Neural crest cell (in vitro differentiated cells): ENCODE measurements at regions not wholly inside any gene's neighbourhood (a gene's known extent, or its start where the extent isn't known, plus 50 kb on each side); places are given as distances from the start of the nearest gene placed in this dataset.
"Not testable (repeated sequence)": the region's sequence is repeated elsewhere in the genome, so short reads cannot be mapped to it uniquely, and the experiment has no call there.

Experiments
- DNase-seq: peaks from one replicate; pipeline ENCODE4 v3.0.0; 2021; ENCODE audit warnings: low read depth, mixed read lengths, low spot score
- H3K27ac Mint-ChIP-seq: one replicate; pipeline ENCODE4 v1.8.0; 2021; ENCODE audit warnings: mild to moderate bottlenecking, mixed read lengths; ENCODE audit not compliant: unreplicated experiment
- H3K27me3 Mint-ChIP-seq: 2 replicates; pipeline ENCODE4 v1.8.0; 2021; ENCODE audit warnings: low read depth, mild to moderate bottlenecking, mixed read lengths
- H3K36me3 Mint-ChIP-seq: 2 replicates; pipeline ENCODE4 v1.8.0; 2021; ENCODE audit warnings: low read depth, mild to moderate bottlenecking, mixed read lengths
- H3K4me1 Mint-ChIP-seq: 2 replicates; pipeline ENCODE4 v1.8.0; 2021; ENCODE audit warnings: mixed read lengths
- H3K4me3 Mint-ChIP-seq: one replicate; pipeline ENCODE4 v1.8.0; 2021; ENCODE audit warnings: mild to moderate bottlenecking, mixed read lengths
- H3K9me3 Mint-ChIP-seq: 2 replicates; pipeline ENCODE4 v1.8.0; 2021; ENCODE audit warnings: mixed read lengths
- CTCF ChIP-seq: fragments of 200-600 bp; sonication (generic); conservative IDR thresholded peaks from 2 replicates; pipeline ENCODE4 v1.5.0; 2021; ENCODE audit warnings: antibody characterized with exemption, mild to moderate bottlenecking

- Mint-ChIP-seq H3K27me3 (no peaks in the 10 kb centered on the region), H3K27ac (no peak overlapping the region), H3K9me3 (peaks cover 7% of the 10 kb centered on the region), H3K4me3 (no peak overlapping the region), H3K4me1 (no peaks in the 10 kb centered on the region), H3K36me3 (no peaks in the 10 kb centered on the region)
- DNase-seq, result no peak
- TF ChIP-seq CTCF, result no peak
These were observed 94.2 kb upstream of the SMIM31 start for GRCh38 chr4:164659765-164660164.

GRCh38 chr4:164676152-164676551, 77.8 kb upstream of the SMIM31 start:
- H3K27ac Mint-ChIP-seq, H3K9me3 Mint-ChIP-seq, DNase-seq, H3K4me3 Mint-ChIP-seq, H3K4me1 Mint-ChIP-seq, H3K27me3 Mint-ChIP-seq, H3K36me3 Mint-ChIP-seq: not testable (repeated sequence)

GRCh38 chr4:164683040-164683439, 70.9 kb upstream of the SMIM31 start:
- Mint-ChIP-seq H3K4me3 (no peak overlapping the region), H3K9me3 (no peaks in the 10 kb centered on the region), H3K36me3 (no peaks in the 10 kb centered on the region), H3K27me3 (no peaks in the 10 kb centered on the region), H3K27ac (no peak overlapping the region), H3K4me1 (no peaks in the 10 kb centered on the region)
- no peak for DNase-seq
- no peak for TF ChIP-seq CTCF

GRCh38 chr4:164695650-164696049, 58.3 kb upstream of the SMIM31 start:
- Mint-ChIP-seq H3K27me3 (no peaks in the 10 kb centered on the region), H3K36me3 (no peaks in the 10 kb centered on the region)

GRCh38 chr4:164700471-164700870, 53.5 kb upstream of the SMIM31 start:
- no peaks in the 10 kb centered on the region for H3K36me3 Mint-ChIP-seq
- peak; percentile 15 for DNase-seq
- no peaks in the 10 kb centered on the region for H3K4me1 Mint-ChIP-seq
- no peaks in the 10 kb centered on the region for H3K27me3 Mint-ChIP-seq
- peak; percentile 44 for TF ChIP-seq CTCF
- no peak overlapping the region for H3K4me3 Mint-ChIP-seq
- no peak overlapping the region for H3K27ac Mint-ChIP-seq
- H3K9me3 Mint-ChIP-seq, result peaks cover 6% of the 10 kb centered on the region

More at GRCh38 chr4:164695650-164696049, 58.3 kb upstream of the SMIM31 start:
- no peak for TF ChIP-seq CTCF
- Mint-ChIP-seq H3K9me3 (peaks cover 8% of the 10 kb centered on the region), H3K4me1 (no peaks in the 10 kb centered on the region), H3K27ac (no peak overlapping the region), H3K4me3 (no peak overlapping the region)
- no peak for DNase-seq

- no peak for DNase-seq
- TF ChIP-seq CTCF, result no peak
- Mint-ChIP-seq H3K4me3 (no peak overlapping the region), H3K27ac (no peak overlapping the region), H3K27me3 (no peaks in the 10 kb centered on the region), H3K4me1 (no peaks in the 10 kb centered on the region), H3K9me3 (peaks cover 2% of the 10 kb centered on the region), H3K36me3 (no peaks in the 10 kb centered on the region)
These were observed 52.3 kb upstream of the SMIM31 start for GRCh38 chr4:164701665-164702064.
